ENCODE measurements at regions not wholly inside any gene's neighbourhood (a gene's known extent, or its start where the extent isn't known, plus 50 kb on each side); places are given as distances from the start of the nearest gene placed in this dataset.

DNA sequence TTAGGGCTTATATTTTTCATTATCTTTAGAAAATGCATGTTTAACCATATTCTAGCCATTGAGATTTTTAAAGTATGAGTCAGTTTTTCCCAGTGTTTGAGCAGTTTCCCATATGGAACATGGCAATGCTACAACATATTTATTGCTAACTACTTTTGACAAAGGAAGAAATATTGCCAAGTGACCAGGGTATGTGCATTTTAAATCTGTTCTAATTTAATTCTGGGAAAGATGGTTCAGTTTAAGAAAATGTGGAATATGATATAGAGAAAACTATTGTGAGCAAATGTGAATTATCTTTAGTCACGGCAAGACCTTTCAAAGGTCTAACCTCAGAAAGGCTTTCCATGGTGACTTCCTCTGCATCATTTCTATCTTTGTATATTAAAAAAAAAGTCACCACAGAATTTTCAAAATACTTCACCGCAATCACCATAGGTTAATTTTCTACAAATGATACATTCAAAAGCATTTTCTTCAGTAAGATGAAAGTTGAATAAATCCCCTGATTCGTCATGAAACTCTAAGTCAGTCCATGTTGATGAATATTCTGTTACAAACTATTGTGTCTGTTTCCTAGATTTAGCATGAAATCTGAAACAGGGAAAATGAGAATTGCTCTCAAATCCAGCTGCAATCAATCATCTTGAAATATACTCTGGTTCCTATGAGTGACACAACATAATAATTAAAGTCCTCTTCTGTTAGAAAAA, 2349.0 kb upstream of the TENM3 start:
- intact Hi-C loops (cut with DNase I): no loop called here
- Histone ChIP-seq H3K4me1 (no peaks in the 10 kb centered on the region), H3K9me3 (no peaks in the 10 kb centered on the region), H3K27ac (no peak overlapping the region), H3K4me3 (replicated peaks in 1 of 3) (no peak overlapping the region), H3K36me3 (no peaks in the 10 kb centered on the region), H3K27me3 (no peaks in the 10 kb centered on the region)
- DNase-seq: no peak
- WGBS, 2 donors: 52 to 82% methylated on average over 3 of the region's 3 CpGs
- no peak for TF ChIP-seq POLR2A (IDR thresholded peaks at IDR 0.05)
- TF ChIP-seq, protein P1, sequence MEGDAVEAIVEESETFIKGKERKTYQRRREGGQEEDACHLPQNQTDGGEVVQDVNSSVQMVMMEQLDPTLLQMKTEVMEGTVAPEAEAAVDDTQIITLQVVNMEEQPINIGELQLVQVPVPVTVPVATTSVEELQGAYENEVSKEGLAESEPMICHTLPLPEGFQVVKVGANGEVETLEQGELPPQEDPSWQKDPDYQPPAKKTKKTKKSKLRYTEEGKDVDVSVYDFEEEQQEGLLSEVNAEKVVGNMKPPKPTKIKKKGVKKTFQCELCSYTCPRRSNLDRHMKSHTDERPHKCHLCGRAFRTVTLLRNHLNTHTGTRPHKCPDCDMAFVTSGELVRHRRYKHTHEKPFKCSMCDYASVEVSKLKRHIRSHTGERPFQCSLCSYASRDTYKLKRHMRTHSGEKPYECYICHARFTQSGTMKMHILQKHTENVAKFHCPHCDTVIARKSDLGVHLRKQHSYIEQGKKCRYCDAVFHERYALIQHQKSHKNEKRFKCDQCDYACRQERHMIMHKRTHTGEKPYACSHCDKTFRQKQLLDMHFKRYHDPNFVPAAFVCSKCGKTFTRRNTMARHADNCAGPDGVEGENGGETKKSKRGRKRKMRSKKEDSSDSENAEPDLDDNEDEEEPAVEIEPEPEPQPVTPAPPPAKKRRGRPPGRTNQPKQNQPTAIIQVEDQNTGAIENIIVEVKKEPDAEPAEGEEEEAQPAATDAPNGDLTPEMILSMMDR (IDR thresholded peaks at IDR 0.05): no peak

DNA sequence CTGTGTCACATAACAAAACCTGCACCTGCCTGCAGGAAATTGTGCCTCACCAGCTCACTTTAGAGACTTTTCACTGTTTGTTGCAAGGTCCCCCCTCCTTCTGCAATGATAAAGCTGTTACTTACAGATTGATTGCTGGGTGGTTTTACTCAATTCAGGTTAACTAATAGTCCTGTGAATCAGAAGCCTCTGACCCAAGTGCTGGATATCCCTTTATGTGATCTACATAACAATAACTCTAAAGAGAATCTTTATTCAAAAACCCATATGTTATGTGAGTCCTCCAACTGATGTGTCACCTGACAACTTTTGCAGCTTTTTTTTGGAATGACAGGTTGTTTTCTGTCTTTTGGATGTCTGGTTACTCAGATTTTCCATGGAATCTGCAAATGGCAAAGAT, 2323.6 kb upstream of the TENM3 start:
- TF ChIP-seq, protein P1 (IDR thresholded peaks at IDR 0.05): no peak
- TF ChIP-seq POLR2A (IDR thresholded peaks at IDR 0.05): no peak
- H3K4me3 ChIP-seq (replicated peaks in 1 of 3): no peak overlapping the region
- no peaks in the 10 kb centered on the region for H3K27me3 ChIP-seq
- no peaks in the 10 kb centered on the region for H3K4me1 ChIP-seq
- no peaks in the 10 kb centered on the region for H3K36me3 ChIP-seq
- no peaks in the 10 kb centered on the region for H3K9me3 ChIP-seq
- H3K27ac ChIP-seq: no peak overlapping the region
- DNase-seq: no peak
- intact Hi-C loops (cut with DNase I): no loop called here

DNA sequence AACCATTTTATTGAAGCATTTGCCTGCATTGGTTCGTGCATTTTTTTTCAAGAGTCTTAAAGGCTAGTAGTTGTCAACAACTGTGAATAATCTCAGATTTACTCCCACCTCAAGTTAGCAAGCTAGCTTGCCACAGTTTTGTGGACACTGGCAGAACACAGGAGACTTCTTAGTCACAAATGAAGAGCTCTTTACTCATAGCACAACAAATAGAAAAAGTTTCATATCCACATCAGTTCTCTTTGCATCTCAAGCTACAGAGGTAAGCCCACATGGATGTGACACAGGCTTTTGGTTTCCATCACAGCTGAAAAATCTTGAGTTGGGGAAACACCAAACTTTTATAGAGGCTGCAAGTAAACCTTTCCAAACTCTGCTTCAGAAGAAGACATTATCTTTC, 2315.7 kb upstream of the TENM3 start:
- no peaks in the 10 kb centered on the region for H3K27me3 ChIP-seq
- TF ChIP-seq, protein P1 (IDR thresholded peaks at IDR 0.05): no peak
- no peak for TF ChIP-seq POLR2A (IDR thresholded peaks at IDR 0.05)
- WGBS, 2 donors: 66 to 78% methylated on average over 1 of the region's 1 CpG
- H3K9me3 ChIP-seq: no peaks in the 10 kb centered on the region
- DNase-seq: no peak
- H3K4me3 ChIP-seq (replicated peaks in 1 of 3): no peak overlapping the region
- intact Hi-C loops (cut with DNase I): no loop called here
- H3K4me1 ChIP-seq: no peaks in the 10 kb centered on the region
- no peaks in the 10 kb centered on the region for H3K36me3 ChIP-seq
- H3K27ac ChIP-seq: no peak overlapping the region

DNA sequence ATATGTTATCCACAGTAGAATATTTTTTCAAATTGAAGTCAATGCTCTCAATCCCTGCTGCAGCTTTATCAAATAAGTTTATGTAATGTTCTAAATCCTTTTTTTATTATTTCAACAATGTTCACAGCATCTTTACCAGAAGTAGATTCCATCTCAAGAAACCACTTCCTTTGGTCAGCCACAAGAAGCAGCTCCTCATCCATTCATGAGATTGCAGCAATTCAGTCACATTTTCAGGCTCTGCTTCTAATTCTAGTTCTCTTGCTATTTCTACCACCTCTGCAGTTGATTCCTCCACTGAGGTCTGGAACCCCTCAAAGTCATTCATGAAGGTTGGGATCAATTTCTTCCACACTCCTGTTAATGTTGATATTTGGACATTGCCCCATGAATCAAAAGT, 2301.3 kb upstream of the TENM3 start:
- Histone ChIP-seq H3K4me1 (no peaks in the 10 kb centered on the region), H3K36me3 (no peaks in the 10 kb centered on the region), H3K27ac (no peak overlapping the region), H3K9me3 (no peaks in the 10 kb centered on the region), H3K27me3 (no peaks in the 10 kb centered on the region), H3K4me3 (replicated peaks in 1 of 3) (no peak overlapping the region)
- intact Hi-C loops (cut with DNase I): no loop called here
- TF ChIP-seq, protein P1 (IDR thresholded peaks at IDR 0.05): no peak
- TF ChIP-seq POLR2A (IDR thresholded peaks at IDR 0.05): no peak
- no peak for DNase-seq

DNA sequence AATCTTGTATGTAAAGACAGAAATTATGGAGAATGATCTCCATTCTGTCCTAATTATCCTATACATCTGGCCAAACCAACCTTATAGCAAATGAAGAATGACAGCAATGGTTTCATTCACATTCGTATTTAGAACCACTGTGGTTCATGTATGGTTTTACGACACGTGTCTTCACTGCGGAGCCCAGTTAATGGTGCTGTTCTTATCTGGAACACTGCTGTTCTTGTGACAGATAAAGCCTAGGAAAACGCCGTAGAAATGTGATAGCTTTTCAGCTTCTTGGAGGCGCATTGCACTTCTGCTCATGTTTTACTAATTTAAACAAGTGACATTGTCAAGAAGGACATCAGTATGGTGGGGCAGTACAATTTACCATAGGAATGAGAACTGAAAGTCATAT, 2266.4 kb upstream of the TENM3 start:
- no peak for TF ChIP-seq POLR2A (IDR thresholded peaks at IDR 0.05)
- TF ChIP-seq, protein P1 (IDR thresholded peaks at IDR 0.05): no peak

More for the DNA sequence above, 2266.4 kb upstream of the TENM3 start:
- H3K27me3 ChIP-seq: no peaks in the 10 kb centered on the region
- intact Hi-C loops (cut with DNase I): no loop called here
- no peak for DNase-seq
- no peak overlapping the region for H3K4me3 ChIP-seq (replicated peaks in 1 of 3)
- no peaks in the 10 kb centered on the region for H3K4me1 ChIP-seq
- H3K27ac ChIP-seq: no peak overlapping the region
- no peaks in the 10 kb centered on the region for H3K36me3 ChIP-seq
- 84 to 93% methylated on average over 7 of the region's 7 CpGs for WGBS, 2 donors
- no peaks in the 10 kb centered on the region for H3K9me3 ChIP-seq
